Esophagus squamous epithelium (tissue), 5 donors: ENCODE measurements at regions not wholly inside any gene's neighbourhood (a gene's known extent, or its start where the extent isn't known, plus 50 kb on each side); places are given as distances from the start of the nearest gene placed in this dataset.
"Not testable (repeated sequence)": the region's sequence is repeated elsewhere in the genome, so short reads cannot be mapped to it uniquely, and the experiment has no call there.

Source experiments
- DNase-seq: peaks from one replicate; lab custom pipeline; 2025; lab: John Stamatoyannopoulos, UW
- H3K27ac ChIP-seq, 4 donors: fragments of 200-600 bp; sonication (generic); one replicate each; pipeline ENCODE4 v1.5.1; 2016 to 2019; ENCODE audit warnings: mild to moderate bottlenecking in 1 of 4
- H3K27me3 ChIP-seq, 4 donors: fragments of 200-600 bp; sonication (generic); 1 replicate in 3 of 4; 2 replicates in 1 of 4; pipeline versions ENCODE4 v1.5.1 to v1.6.0; 2017 to 2021; ENCODE audit warnings: antibody characterized with exemption in 1 of 4
- H3K36me3 ChIP-seq, 3 donors: fragments of 200-600 bp; sonication (generic); one replicate each; pipeline ENCODE4 v1.5.1; 2016 to 2019
- H3K4me1 ChIP-seq, 3 donors: fragments of 200-600 bp; sonication (generic); one replicate each; pipeline ENCODE4 v1.5.1; 2017 to 2019
- H3K4me3 ChIP-seq, 4 donors: fragments of 200-600 bp; sonication (generic); 1 replicate in 3 of 4; 2 replicates in 1 of 4; pipeline ENCODE4 v1.5.1; 2016 to 2019; ENCODE audit warnings: mild to moderate bottlenecking in 2 of 4, moderate library complexity in 1 of 4
- H3K9me3 ChIP-seq, 3 donors: fragments of 200-600 bp; sonication (generic); one replicate each; pipeline ENCODE4 v1.5.1; 2016 to 2019
- CTCF ChIP-seq, 6 experiments: fragments of 450-650 bp in 4 of 6; fragments of 200-600 bp in 2 of 6; sonication (generic) in 2 of 6; IDR thresholded peaks; one replicate each; pipeline ENCODE4 v1.5.1; 2016 to 2019; ENCODE audit warnings: antibody characterized with exemption in 6 of 6, mild to moderate bottlenecking in 4 of 6, moderate library complexity in 4 of 6
- POLR2A ChIP-seq, 4 donors: fragments of 450-650 bp; IDR thresholded peaks; one replicate each; pipeline ENCODE4 v1.6.1; 2017; ENCODE audit warnings: antibody characterized with exemption in 4 of 4, mild to moderate bottlenecking in 4 of 4, moderate library complexity in 3 of 4
- WGBS, 2 donors: methylation state at CpG; one replicate each; pipeline ENCODE4 v1.1.5; 2018; 5-methylcytosine and 5-hydroxymethylcytosine counted together
- intact Hi-C: fragments of 100-400 bp; cut with DNase I; formaldehyde crosslinking; loops from one replicate; pipeline ENCODE4 v1.15.0; 2022
- donor health status: DM: yes; HTN: yes; CAD: no.

GRCh38 chr7:110317541-110318265 lies 773.2 kb upstream of the LRRN3 start:
- H3K4me3 ChIP-seq: no peak overlapping the region
- peaks cover 0 to 6% (median 6%) of the 10 kb centered on the region in 3 donors for H3K9me3 ChIP-seq
- no peaks in the 10 kb centered on the region for H3K36me3 ChIP-seq
- no peak for DNase-seq
- no peaks in the 10 kb centered on the region for H3K4me1 ChIP-seq
- no peak for TF ChIP-seq CTCF (IDR thresholded peaks at IDR 0.05)
- TF ChIP-seq POLR2A (IDR thresholded peaks at IDR 0.05): no peak
- intact Hi-C loops: no loop called here
- H3K27ac ChIP-seq: no peak overlapping the region
- H3K27me3 ChIP-seq: no peaks in the 10 kb centered on the region
- WGBS, 2 donors: 64 to 65% methylated on average over 2 of the region's 2 CpGs

GRCh38 chr7:110320285-110320684 lies 770.6 kb upstream of the LRRN3 start:
- H3K4me3 ChIP-seq, H3K27me3 ChIP-seq, H3K9me3 ChIP-seq, DNase-seq, intact Hi-C loops, H3K4me1 ChIP-seq, H3K36me3 ChIP-seq, H3K27ac ChIP-seq: not testable (repeated sequence)
- 69 to 78% methylated on average over 5 of the region's 5 CpGs for WGBS, 2 donors

- no peaks in the 10 kb centered on the region for H3K36me3 ChIP-seq
- H3K27me3 ChIP-seq: no peaks in the 10 kb centered on the region
- H3K4me3 ChIP-seq: no peak overlapping the region
- no peak overlapping the region for H3K27ac ChIP-seq
- WGBS, 2 donors: 44 to 67% methylated on average over 2 of the region's 2 CpGs
- H3K4me1 ChIP-seq: no peaks in the 10 kb centered on the region
- peaks cover 0 to 6% (median 6%) of the 10 kb centered on the region in 3 donors for H3K9me3 ChIP-seq
- intact Hi-C loops: no loop called here
- DNase-seq: no peak
- TF ChIP-seq POLR2A (IDR thresholded peaks at IDR 0.05) (no peak), CTCF (IDR thresholded peaks at IDR 0.05) (no peak)
Measured at GRCh38 chr7:110322796-110323195, 768.1 kb upstream of the LRRN3 start.

GRCh38 chr7:110326966-110327365 lies 764.0 kb upstream of the LRRN3 start:
- Histone ChIP-seq H3K9me3 (no peaks in the 10 kb centered on the region), H3K4me1 (no peaks in the 10 kb centered on the region), H3K36me3 (no peaks in the 10 kb centered on the region), H3K4me3 (no peak overlapping the region), H3K27me3 (no peaks in the 10 kb centered on the region), H3K27ac (no peak overlapping the region)
- intact Hi-C loops: no loop called here
- WGBS, 2 donors: 88 to 91% methylated on average over 4 of the region's 4 CpGs
- no peak for TF ChIP-seq POLR2A (IDR thresholded peaks at IDR 0.05)
- no peak for TF ChIP-seq CTCF (IDR thresholded peaks at IDR 0.05)
- DNase-seq: no peak

GRCh38 chr7:110336423-110336822 lies 754.5 kb upstream of the LRRN3 start:
- no peaks in the 10 kb centered on the region for H3K4me1 ChIP-seq
- no peaks in the 10 kb centered on the region for H3K27me3 ChIP-seq
- intact Hi-C loops: no loop called here
- no peak overlapping the region for H3K4me3 ChIP-seq
- DNase-seq: no peak
- H3K27ac ChIP-seq: no peak overlapping the region
- H3K36me3 ChIP-seq: no peaks in the 10 kb centered on the region
- H3K9me3 ChIP-seq: no peaks in the 10 kb centered on the region
- no peak for TF ChIP-seq POLR2A (IDR thresholded peaks at IDR 0.05)
- TF ChIP-seq CTCF (IDR thresholded peaks at IDR 0.05): no peak
- 28 to 45% methylated on average over 1 of the region's 1 CpG for WGBS, 2 donors
